ENCODE measurements at regions not wholly inside any gene's neighbourhood (a gene's known extent, or its start where the extent isn't known, plus 50 kb on each side); places are given as distances from the start of the nearest gene placed in this dataset.

DNA sequence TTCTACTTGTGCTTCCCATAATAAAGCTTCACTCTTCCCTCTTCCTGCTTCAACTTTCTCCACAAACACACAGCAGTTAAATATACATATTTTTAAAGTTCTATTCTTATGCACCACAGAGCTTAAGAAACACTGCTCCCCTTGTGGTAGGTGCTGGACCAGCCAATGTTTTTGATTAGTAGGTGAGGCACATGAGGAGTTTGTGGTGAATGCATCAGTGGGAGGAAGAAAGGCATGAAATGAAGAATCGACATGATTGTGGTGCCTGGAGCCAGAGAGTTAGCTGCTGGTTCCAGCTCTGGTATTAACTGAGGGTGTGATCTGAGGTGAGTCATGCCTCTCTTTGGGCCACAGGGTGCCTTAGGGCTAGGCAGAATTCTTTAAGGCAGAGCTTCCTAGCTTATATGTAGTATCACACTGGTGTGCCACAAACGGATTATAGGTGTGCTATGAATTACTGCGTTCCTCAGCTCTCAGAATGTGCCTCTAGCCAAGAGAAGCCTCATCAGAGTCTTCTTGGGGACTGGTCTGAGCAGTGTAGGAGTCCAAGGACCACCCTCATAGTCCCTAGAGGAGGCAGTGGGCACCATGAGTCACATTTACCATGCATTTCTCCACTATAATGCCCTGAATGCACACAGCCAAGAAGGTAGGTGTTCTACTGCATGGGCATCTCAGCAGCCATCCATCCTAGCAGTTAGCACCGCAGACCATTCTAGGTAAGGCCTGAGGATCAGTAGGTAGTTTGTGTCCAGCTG lies 97.4 kb upstream of the SGIP1 start:
- peaks cover 37% of the 10 kb centered on the region for H3K4me1 ChIP-seq (ENCODE audit: insufficient read depth, low read length, severe bottlenecking)
- no peaks in the 10 kb centered on the region for H3K27me3 ChIP-seq (ENCODE audit: insufficient read depth, low read length)
- H3K9me3 ChIP-seq (ENCODE audit: low read length) = no peaks in the 10 kb centered on the region; the same call in 1 of the 2 replicates
- no peak overlapping the region for H3K9ac ChIP-seq (ENCODE audit: low read length)
- no peaks in the 10 kb centered on the region for H3K36me3 ChIP-seq (ENCODE audit: insufficient read depth, low read length)
- peak overlapping the region; percentile 66 for H2AFZ ChIP-seq (ENCODE audit: low read length)
- H3K27ac ChIP-seq (ENCODE audit: low read depth, low read length, poor library complexity, severe bottlenecking) = peak overlapping the region; percentile 49
- no peaks in the 10 kb centered on the region for H3K9me2 ChIP-seq (ENCODE audit: low read depth, low read length)
- no peaks in the 10 kb centered on the region for H3F3A ChIP-seq (ENCODE audit: insufficient read depth, low read length)
- H3K79me2 ChIP-seq (ENCODE audit: insufficient read depth, low read length) = no peaks in the 10 kb centered on the region
- peak overlapping the region; percentile 30 for H3K4me2 ChIP-seq (ENCODE audit: low read length)
- TF ChIP-seq, protein P1, sequence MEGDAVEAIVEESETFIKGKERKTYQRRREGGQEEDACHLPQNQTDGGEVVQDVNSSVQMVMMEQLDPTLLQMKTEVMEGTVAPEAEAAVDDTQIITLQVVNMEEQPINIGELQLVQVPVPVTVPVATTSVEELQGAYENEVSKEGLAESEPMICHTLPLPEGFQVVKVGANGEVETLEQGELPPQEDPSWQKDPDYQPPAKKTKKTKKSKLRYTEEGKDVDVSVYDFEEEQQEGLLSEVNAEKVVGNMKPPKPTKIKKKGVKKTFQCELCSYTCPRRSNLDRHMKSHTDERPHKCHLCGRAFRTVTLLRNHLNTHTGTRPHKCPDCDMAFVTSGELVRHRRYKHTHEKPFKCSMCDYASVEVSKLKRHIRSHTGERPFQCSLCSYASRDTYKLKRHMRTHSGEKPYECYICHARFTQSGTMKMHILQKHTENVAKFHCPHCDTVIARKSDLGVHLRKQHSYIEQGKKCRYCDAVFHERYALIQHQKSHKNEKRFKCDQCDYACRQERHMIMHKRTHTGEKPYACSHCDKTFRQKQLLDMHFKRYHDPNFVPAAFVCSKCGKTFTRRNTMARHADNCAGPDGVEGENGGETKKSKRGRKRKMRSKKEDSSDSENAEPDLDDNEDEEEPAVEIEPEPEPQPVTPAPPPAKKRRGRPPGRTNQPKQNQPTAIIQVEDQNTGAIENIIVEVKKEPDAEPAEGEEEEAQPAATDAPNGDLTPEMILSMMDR (IDR thresholded peaks at IDR 0.05; ENCODE audit: low read length) = peak; percentile 80
- TF ChIP-seq EZH2 (IDR thresholded peaks at IDR 0.05; ENCODE audit: borderline replicate concordance, low read length) = no peak
- H4K20me1 ChIP-seq (ENCODE audit: insufficient read depth, low read length) = no peaks in the 10 kb centered on the region
- no peak overlapping the region for H3K4me3 ChIP-seq (ENCODE audit: low read depth, low read length, poor library complexity, severe bottlenecking)

DNA sequence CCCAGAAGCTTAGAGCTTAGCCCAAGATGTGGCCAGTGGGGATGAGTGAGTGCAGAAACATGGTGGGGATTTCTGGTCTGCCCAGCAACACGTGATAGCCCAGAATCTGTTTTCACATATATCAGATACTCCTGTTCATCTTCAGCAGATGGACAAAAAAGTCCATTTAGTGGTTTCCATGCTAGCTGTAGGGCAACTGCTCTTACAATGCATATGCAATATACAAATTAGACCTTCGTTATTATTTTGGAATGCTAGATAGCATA lies 96.9 kb upstream of the SGIP1 start:
- peaks cover 37% of the 10 kb centered on the region for H3K4me1 ChIP-seq (ENCODE audit: insufficient read depth, low read length, severe bottlenecking)

DNA sequence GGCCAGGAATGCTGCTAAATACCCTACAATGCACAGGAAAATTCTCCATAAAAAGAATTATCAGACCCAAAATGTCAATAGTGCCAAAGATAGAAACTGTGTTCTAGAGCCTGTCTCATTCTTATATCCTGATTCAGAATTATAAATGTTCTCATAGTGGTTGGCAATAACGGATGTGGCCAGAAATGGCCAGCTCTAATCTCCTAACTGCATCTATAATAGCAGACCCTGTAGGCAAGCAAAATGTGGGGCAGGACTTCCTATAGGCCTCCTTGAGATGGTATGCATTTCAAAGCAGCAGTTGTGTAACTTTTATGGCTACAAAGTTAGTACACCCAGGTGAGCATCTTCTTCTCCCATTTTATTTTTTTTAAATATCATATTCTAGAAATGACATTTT lies 95.9 kb upstream of the SGIP1 start:
- Histone ChIP-seq H3K9me2 (ENCODE audit: low read depth, low read length) (no peaks in the 10 kb centered on the region), H3K9me3 (ENCODE audit: low read length) (no peaks in the 10 kb centered on the region), H3K9ac (ENCODE audit: low read length) (no peak overlapping the region), H4K20me1 (ENCODE audit: insufficient read depth, low read length) (no peaks in the 10 kb centered on the region), H2AFZ (ENCODE audit: low read length) (no peak overlapping the region), H3K4me2 (ENCODE audit: low read length) (no peak overlapping the region), H3K27ac (ENCODE audit: low read depth, low read length, poor library complexity, severe bottlenecking) (no peak overlapping the region), H3K4me3 (ENCODE audit: low read depth, low read length, poor library complexity, severe bottlenecking) (no peak overlapping the region), H3F3A (ENCODE audit: insufficient read depth, low read length) (no peaks in the 10 kb centered on the region), H3K27me3 (ENCODE audit: insufficient read depth, low read length) (no peaks in the 10 kb centered on the region), H3K79me2 (ENCODE audit: insufficient read depth, low read length) (no peaks in the 10 kb centered on the region), H3K4me1 (ENCODE audit: insufficient read depth, low read length, severe bottlenecking) (peaks cover 37% of the 10 kb centered on the region), H3K36me3 (ENCODE audit: insufficient read depth, low read length) (no peaks in the 10 kb centered on the region)
- no peak for TF ChIP-seq EZH2 (IDR thresholded peaks at IDR 0.05; ENCODE audit: borderline replicate concordance, low read length)
- TF ChIP-seq, protein P1 (IDR thresholded peaks at IDR 0.05; ENCODE audit: low read length) = no peak

More for the DNA sequence above, 96.9 kb upstream of the SGIP1 start:
- Histone ChIP-seq H3K9me3 (ENCODE audit: low read length) (no peaks in the 10 kb centered on the region; the same call in 1 of the 2 replicates), H4K20me1 (ENCODE audit: insufficient read depth, low read length) (no peaks in the 10 kb centered on the region), H3F3A (ENCODE audit: insufficient read depth, low read length) (no peaks in the 10 kb centered on the region), H3K9me2 (ENCODE audit: low read depth, low read length) (no peaks in the 10 kb centered on the region), H3K4me2 (ENCODE audit: low read length) (peak overlapping the region; percentile 30; the same call in 1 of the 2 replicates), H3K36me3 (ENCODE audit: insufficient read depth, low read length) (no peaks in the 10 kb centered on the region), H3K27me3 (ENCODE audit: insufficient read depth, low read length) (no peaks in the 10 kb centered on the region), H2AFZ (ENCODE audit: low read length) (no peak overlapping the region), H3K4me3 (ENCODE audit: low read depth, low read length, poor library complexity, severe bottlenecking) (no peak overlapping the region), H3K79me2 (ENCODE audit: insufficient read depth, low read length) (no peaks in the 10 kb centered on the region), H3K9ac (ENCODE audit: low read length) (no peak overlapping the region), H3K27ac (ENCODE audit: low read depth, low read length, poor library complexity, severe bottlenecking) (peak overlapping the region; percentile 49)
- TF ChIP-seq, protein P1 (IDR thresholded peaks at IDR 0.05; ENCODE audit: low read length) = no peak
- TF ChIP-seq EZH2 (IDR thresholded peaks at IDR 0.05; ENCODE audit: borderline replicate concordance, low read length) = no peak

Measured in OCI-LY1 (cell line).